Thyroid gland (tissue), 4 donors: ENCODE measurements at regions not wholly inside any gene's neighbourhood (a gene's known extent, or its start where the extent isn't known, plus 50 kb on each side); places are given as distances from the start of the nearest gene placed in this dataset.

ENCODE experiments used
- POLR2A ChIP-seq, 2 donors: fragments of 450-650 bp; IDR thresholded peaks; one replicate each; pipeline ENCODE4 v1.6.1; 2017; ENCODE audit warnings: antibody characterized with exemption in 2 of 2, mild to moderate bottlenecking in 2 of 2, moderate library complexity in 1 of 2
- TF ChIP-seq, protein P1 (sequence below), 6 experiments: fragments of 200-600 bp in 3 of 6; fragments of 450-650 bp in 3 of 6; sonication (generic) in 3 of 6; IDR thresholded peaks; one replicate each; pipeline ENCODE4 v1.5.1; 2016 to 2019; ENCODE audit warnings: antibody characterized with exemption in 6 of 6, mild to moderate bottlenecking in 2 of 6, inconsistent platforms in 1 of 6, moderate library complexity in 1 of 6

GRCh38 chr21:31399591-31399990 lies 55.5 kb upstream of the TIAM1 start:
- no peak for TF ChIP-seq POLR2A (IDR thresholded peaks at IDR 0.05)
- TF ChIP-seq, protein P1, sequence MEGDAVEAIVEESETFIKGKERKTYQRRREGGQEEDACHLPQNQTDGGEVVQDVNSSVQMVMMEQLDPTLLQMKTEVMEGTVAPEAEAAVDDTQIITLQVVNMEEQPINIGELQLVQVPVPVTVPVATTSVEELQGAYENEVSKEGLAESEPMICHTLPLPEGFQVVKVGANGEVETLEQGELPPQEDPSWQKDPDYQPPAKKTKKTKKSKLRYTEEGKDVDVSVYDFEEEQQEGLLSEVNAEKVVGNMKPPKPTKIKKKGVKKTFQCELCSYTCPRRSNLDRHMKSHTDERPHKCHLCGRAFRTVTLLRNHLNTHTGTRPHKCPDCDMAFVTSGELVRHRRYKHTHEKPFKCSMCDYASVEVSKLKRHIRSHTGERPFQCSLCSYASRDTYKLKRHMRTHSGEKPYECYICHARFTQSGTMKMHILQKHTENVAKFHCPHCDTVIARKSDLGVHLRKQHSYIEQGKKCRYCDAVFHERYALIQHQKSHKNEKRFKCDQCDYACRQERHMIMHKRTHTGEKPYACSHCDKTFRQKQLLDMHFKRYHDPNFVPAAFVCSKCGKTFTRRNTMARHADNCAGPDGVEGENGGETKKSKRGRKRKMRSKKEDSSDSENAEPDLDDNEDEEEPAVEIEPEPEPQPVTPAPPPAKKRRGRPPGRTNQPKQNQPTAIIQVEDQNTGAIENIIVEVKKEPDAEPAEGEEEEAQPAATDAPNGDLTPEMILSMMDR (IDR thresholded peaks at IDR 0.05), result no peak
